Activated CD8-positive, alpha-beta T cell treated with anti-CD3 and anti-CD28 coated beads, Interleukin-2, amount 10 ng/mL, durations not matched to agents 7 days and 5 days (primary cell): ENCODE measurements at regions not wholly inside any gene's neighbourhood (a gene's known extent, or its start where the extent isn't known, plus 50 kb on each side); places are given as distances from the start of the nearest gene placed in this dataset.
"Not testable (repeated sequence)": the region's sequence is repeated elsewhere in the genome, so short reads cannot be mapped to it uniquely, and the experiment has no call there.

ENCODE experiments used
- ATAC-seq: fragments of 150-1000 bp; cut with Tn5 transposase; one replicate; pipeline ENCODE4 v1.10.0; 2021; ENCODE audit warnings: moderate library complexity
- CTCF ChIA-PET: fragments of 350-600 bp; sonication (Branson Sonifier 250); formaldehyde crosslinking; loops from one replicate; lab custom pipeline; 2021; ENCODE audit warnings: antibody characterized with exemption; lab: Charles Lee
- POLR2A ChIA-PET: fragments of 350-600 bp; sonication (Branson Sonifier 250); formaldehyde crosslinking; loops from one replicate; lab custom pipeline; 2021; ENCODE audit warnings: antibody characterized with exemption; lab: Charles Lee
- DNase-seq: peaks from one replicate; pipeline ENCODE4 v3.0.0-alpha.2; 2020
- H3K27ac Mint-ChIP-seq: one replicate; pipeline ENCODE4 v1.8.0; 2021; ENCODE audit warnings: mild to moderate bottlenecking, mixed read lengths
- H3K27me3 Mint-ChIP-seq: one replicate; pipeline ENCODE4 v1.8.0; 2021; ENCODE audit warnings: low read depth, mixed read lengths
- H3K36me3 Mint-ChIP-seq: one replicate; pipeline ENCODE4 v1.8.0; 2021; ENCODE audit warnings: low read depth, mixed read lengths
- H3K4me1 Mint-ChIP-seq: one replicate; pipeline ENCODE4 v1.8.0; 2021; ENCODE audit warnings: low read depth, mixed read lengths
- H3K4me3 Mint-ChIP-seq: one replicate; pipeline ENCODE4 v1.8.0; 2021; ENCODE audit warnings: mild to moderate bottlenecking, mixed read lengths
- H3K9me3 Mint-ChIP-seq: one replicate; pipeline ENCODE4 v1.8.0; 2022; ENCODE audit warnings: mixed read lengths; ENCODE audit not compliant: insufficient read depth

DNA sequence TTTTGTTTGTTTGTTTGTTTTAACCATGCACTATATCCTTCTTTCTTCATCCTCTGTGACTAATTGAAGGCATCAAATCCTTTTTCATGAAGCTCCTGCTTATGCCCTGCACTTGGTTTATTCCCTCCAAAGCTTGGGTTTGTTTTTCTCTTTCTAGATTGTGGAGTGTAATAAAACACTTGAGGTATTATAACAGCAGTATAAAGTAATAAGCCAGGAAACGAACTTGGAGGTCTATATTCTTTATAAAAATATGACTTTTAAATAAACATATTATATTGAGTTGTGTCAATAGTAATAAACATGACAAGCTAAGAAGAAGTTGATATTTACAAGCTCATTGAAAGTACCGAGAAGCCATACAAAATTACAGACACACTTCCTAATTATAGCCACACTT lies 659.4 kb downstream of the RFPL4B start:
- H3K4me3 Mint-ChIP-seq = no peak overlapping the region
- DNase-seq (no peak), ATAC-seq (no peak)
- H3K27ac Mint-ChIP-seq = no peak overlapping the region
- no peaks in the 10 kb centered on the region for H3K36me3 Mint-ChIP-seq
- no peaks in the 10 kb centered on the region for H3K27me3 Mint-ChIP-seq
- H3K9me3 Mint-ChIP-seq = no peaks in the 10 kb centered on the region
- ChIA-PET CTCF (no interaction called here), POLR2A (no interaction called here)
- no peaks in the 10 kb centered on the region for H3K4me1 Mint-ChIP-seq

DNA sequence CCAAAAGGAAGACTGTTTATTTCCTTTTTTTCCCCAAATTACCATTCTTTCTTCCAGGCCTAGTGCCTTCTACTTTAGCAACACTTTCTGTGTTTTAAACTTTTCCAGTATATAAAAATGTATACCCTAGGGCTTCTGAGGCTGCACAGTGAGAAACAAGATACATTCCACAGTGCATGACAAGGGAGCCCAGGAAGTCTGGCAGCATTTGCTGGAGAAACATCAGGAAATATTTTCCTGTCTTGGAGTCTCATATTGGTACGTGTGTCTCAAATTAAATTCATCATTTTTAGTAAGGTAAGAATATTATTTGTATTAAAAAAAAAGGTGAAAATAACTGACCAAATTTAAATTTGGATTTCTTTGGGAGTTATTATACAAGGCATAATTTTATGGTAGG lies 662.6 kb downstream of the RFPL4B start:
- CTCF ChIA-PET = no interaction called here
- Mint-ChIP-seq H3K27ac (no peak overlapping the region), H3K36me3 (no peaks in the 10 kb centered on the region), H3K27me3 (no peaks in the 10 kb centered on the region), H3K9me3 (no peaks in the 10 kb centered on the region), H3K4me1 (no peaks in the 10 kb centered on the region), H3K4me3 (no peak overlapping the region)
- DNase-seq (no peak), ATAC-seq (no peak)
- POLR2A ChIA-PET = no interaction called here

- H3K4me3 Mint-ChIP-seq = no peak overlapping the region
- H3K4me1 Mint-ChIP-seq = no peaks in the 10 kb centered on the region
- DNase-seq (no peak), ATAC-seq (no peak)
- H3K27me3 Mint-ChIP-seq = no peaks in the 10 kb centered on the region
- ChIA-PET CTCF (no interaction called here), POLR2A (no interaction called here)
- no peaks in the 10 kb centered on the region for H3K9me3 Mint-ChIP-seq
- H3K27ac Mint-ChIP-seq = no peak overlapping the region
- no peaks in the 10 kb centered on the region for H3K36me3 Mint-ChIP-seq
Observed at GRCh38 chr6:113010196-113010989, 663.3 kb downstream of the RFPL4B start.

DNA sequence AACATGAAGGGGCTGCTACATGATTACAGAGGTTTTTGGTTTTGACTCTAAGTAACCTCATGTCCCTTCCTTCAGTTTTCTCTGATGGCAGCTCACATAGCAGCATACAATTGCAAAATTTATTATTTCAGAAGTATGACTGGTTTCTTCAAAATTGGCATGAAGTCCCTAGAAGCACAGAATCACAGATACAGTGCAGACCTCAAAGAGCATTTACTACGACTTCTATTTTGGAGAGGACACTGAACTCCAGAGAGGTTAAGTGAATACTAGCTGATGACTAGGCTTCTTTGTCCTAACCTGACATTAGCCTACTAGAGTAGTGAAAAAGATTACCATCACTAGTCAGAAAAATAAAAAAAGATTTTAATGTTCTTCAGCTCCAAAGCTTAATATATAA lies 664.3 kb downstream of the RFPL4B start:
- no peaks in the 10 kb centered on the region for H3K27me3 Mint-ChIP-seq
- CTCF ChIA-PET = no interaction called here
- no peaks in the 10 kb centered on the region for H3K36me3 Mint-ChIP-seq
- POLR2A ChIA-PET = no interaction called here
- no peak for ATAC-seq
- H3K4me3 Mint-ChIP-seq = no peak overlapping the region
- no peak for DNase-seq
- H3K27ac Mint-ChIP-seq = no peak overlapping the region
- no peaks in the 10 kb centered on the region for H3K4me1 Mint-ChIP-seq
- no peaks in the 10 kb centered on the region for H3K9me3 Mint-ChIP-seq

DNA sequence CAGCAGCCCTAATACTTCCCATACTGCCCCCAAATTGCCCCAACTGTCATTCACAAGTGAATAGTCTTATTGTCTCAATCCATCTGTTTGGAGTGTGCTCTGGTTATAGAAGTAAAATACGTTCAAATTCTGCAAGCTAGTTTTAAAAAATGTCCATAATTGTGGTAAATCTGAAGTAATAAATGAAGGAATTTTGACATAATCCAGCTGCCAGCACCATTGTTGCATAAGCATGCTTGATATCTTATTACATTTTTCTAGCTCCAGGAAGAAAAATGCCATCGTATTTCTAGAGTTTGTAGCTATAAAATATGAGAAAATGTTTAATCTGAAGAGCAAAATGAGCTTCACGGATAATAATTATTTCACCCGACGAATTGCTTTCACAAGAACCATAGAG lies 664.7 kb downstream of the RFPL4B start:
- no peaks in the 10 kb centered on the region for H3K36me3 Mint-ChIP-seq
- H3K9me3 Mint-ChIP-seq = no peaks in the 10 kb centered on the region
- CTCF ChIA-PET = interaction anchor here (0.7 kb wide), 1 partner anchor 69 kb away, joined by 3 read pairs; no protein-coding TSS in a partner anchor

GRCh38 chr6:113015249-113015648 lies 668.1 kb downstream of the RFPL4B start:
- Mint-ChIP-seq H3K9me3 (no peaks in the 10 kb centered on the region), H3K4me1 (no peaks in the 10 kb centered on the region), H3K27me3 (no peaks in the 10 kb centered on the region), H3K27ac (no peak overlapping the region), H3K36me3 (no peaks in the 10 kb centered on the region), H3K4me3 (no peak overlapping the region)
- ATAC-seq = no peak
- DNase-seq = no peak
- ChIA-PET POLR2A (no interaction called here), CTCF (no interaction called here)

More for the DNA sequence above, 664.7 kb downstream of the RFPL4B start:
- DNase-seq (no peak), ATAC-seq (no peak)
- H3K27me3 Mint-ChIP-seq = no peaks in the 10 kb centered on the region
- no peak overlapping the region for H3K27ac Mint-ChIP-seq
- POLR2A ChIA-PET = no interaction called here
- H3K4me3 Mint-ChIP-seq = no peak overlapping the region
- no peaks in the 10 kb centered on the region for H3K4me1 Mint-ChIP-seq

DNA sequence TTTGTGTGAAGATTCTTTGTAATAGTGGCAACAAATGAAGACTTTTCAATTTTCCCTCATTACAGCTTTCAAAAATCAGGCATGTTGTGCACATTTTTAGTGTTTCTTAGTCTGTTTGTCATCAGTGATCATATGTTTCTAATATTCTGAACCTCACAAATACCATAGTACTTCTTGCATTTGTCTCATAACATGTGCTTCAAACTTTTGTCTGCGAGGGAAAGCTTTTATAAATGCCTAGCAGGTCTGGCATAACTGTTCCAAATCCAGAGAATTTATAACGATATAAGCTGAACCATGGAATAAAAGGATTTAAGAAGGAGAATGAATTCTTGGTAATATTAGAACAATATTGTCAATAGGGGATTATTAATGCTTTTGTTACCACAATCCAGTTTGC lies 670.2 kb downstream of the RFPL4B start:
- no peaks in the 10 kb centered on the region for H3K4me1 Mint-ChIP-seq
- ChIA-PET POLR2A (no interaction called here), CTCF (no interaction called here)
- no peak for ATAC-seq
- no peaks in the 10 kb centered on the region for H3K9me3 Mint-ChIP-seq
- H3K36me3 Mint-ChIP-seq = no peaks in the 10 kb centered on the region
- no peak overlapping the region for H3K27ac Mint-ChIP-seq
- no peak for DNase-seq
- H3K4me3 Mint-ChIP-seq = no peak overlapping the region
- no peaks in the 10 kb centered on the region for H3K27me3 Mint-ChIP-seq

GRCh38 chr6:113018351-113019151 lies 671.4 kb downstream of the RFPL4B start:
- Mint-ChIP-seq H3K4me1 (no peaks in the 10 kb centered on the region), H3K9me3 (no peaks in the 10 kb centered on the region), H3K36me3 (no peaks in the 10 kb centered on the region), H3K27me3 (no peaks in the 10 kb centered on the region), H3K4me3 (no peak overlapping the region), H3K27ac (no peak overlapping the region)
- no peak for DNase-seq
- ChIA-PET POLR2A (no interaction called here), CTCF (no interaction called here)
- ATAC-seq = no peak

- no peak overlapping the region for H3K27ac Mint-ChIP-seq
- ChIA-PET POLR2A (no interaction called here), CTCF (no interaction called here)
- H3K9me3 Mint-ChIP-seq = no peaks in the 10 kb centered on the region
- H3K27me3 Mint-ChIP-seq = no peaks in the 10 kb centered on the region
- no peak overlapping the region for H3K4me3 Mint-ChIP-seq
- H3K36me3 Mint-ChIP-seq = no peaks in the 10 kb centered on the region
- no peaks in the 10 kb centered on the region for H3K4me1 Mint-ChIP-seq
- DNase-seq (no peak), ATAC-seq (no peak)
Observed at GRCh38 chr6:113019176-113019575, 672.0 kb downstream of the RFPL4B start.

GRCh38 chr6:113027780-113028179 lies 680.6 kb downstream of the RFPL4B start:
- ChIA-PET CTCF (no interaction called here), POLR2A (no interaction called here)
- no peak overlapping the region for H3K27ac Mint-ChIP-seq
- no peaks in the 10 kb centered on the region for H3K4me1 Mint-ChIP-seq
- no peak for ATAC-seq
- no peak overlapping the region for H3K4me3 Mint-ChIP-seq
- H3K36me3 Mint-ChIP-seq = no peaks in the 10 kb centered on the region
- H3K27me3 Mint-ChIP-seq = no peaks in the 10 kb centered on the region
- H3K9me3 Mint-ChIP-seq = no peaks in the 10 kb centered on the region
- DNase-seq = no peak

- ATAC-seq, POLR2A ChIA-PET, H3K4me3 Mint-ChIP-seq, CTCF ChIA-PET, DNase-seq, H3K4me1 Mint-ChIP-seq, H3K36me3 Mint-ChIP-seq, H3K27ac Mint-ChIP-seq, H3K9me3 Mint-ChIP-seq, H3K27me3 Mint-ChIP-seq: not testable (repeated sequence)
Observed at GRCh38 chr6:113029161-113029560, 682.0 kb downstream of the RFPL4B start.

DNA sequence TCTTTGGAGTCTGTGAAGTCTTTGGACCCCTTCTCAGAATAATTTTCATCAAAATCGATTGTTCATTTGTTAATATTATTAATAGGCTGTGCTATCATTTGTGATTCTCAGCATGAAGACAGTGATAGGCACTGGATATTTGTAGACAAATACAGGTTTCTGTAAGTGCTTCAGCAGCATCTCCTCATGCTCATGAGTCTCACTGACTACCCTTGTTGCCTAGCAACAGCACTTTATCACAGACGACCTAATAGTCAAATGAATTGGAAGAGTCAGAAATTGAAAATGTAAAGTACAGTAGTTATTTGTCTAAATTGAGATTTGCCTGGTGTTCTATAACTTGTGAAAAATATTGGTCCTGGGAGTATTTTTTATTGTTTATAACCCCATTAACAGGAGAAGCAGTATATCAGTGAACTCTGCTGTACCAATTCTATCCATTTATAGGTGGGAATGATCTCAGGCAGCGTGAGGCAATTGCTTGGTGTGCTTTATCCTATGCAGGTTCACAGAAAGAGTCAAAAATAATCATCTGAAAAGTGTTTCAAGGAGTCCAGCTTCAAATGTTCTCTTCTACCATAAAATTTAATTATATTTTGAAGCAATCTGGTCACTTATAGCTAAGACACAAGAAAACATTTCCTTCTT lies 684.6 kb downstream of the RFPL4B start:
- Mint-ChIP-seq H3K36me3 (no peaks in the 10 kb centered on the region), H3K4me3 (no peak overlapping the region), H3K27me3 (no peaks in the 10 kb centered on the region), H3K4me1 (no peaks in the 10 kb centered on the region), H3K9me3 (no peaks in the 10 kb centered on the region), H3K27ac (no peak overlapping the region)
- no peak for ATAC-seq
- ChIA-PET POLR2A (no interaction called here), CTCF (no interaction called here)
- DNase-seq = no peak
